HG03139 (cell line): ENCODE measurements at regions not wholly inside any gene's neighbourhood (a gene's known extent, or its start where the extent isn't known, plus 50 kb on each side); places are given as distances from the start of the nearest gene placed in this dataset.

Experiments
- ATAC-seq: cut with Tn5 transposase; IDR thresholded peaks from one replicate; pipeline ENCODE4 v1.9.1; 2021; ENCODE audit not compliant: unreplicated experiment

GRCh38 chr7:50166997-50167965, 74.2 kb upstream of the ZPBP start:
- ATAC-seq = peak; percentile 57

GRCh38 chr7:50164559-50165170, 71.6 kb upstream of the ZPBP start:
- no peak for ATAC-seq

- ATAC-seq = no peak
Measured at GRCh38 chr7:50160206-50160605, 67.2 kb upstream of the ZPBP start.

- ATAC-seq = no peak
Measured at GRCh38 chr7:50159154-50159553, 66.1 kb upstream of the ZPBP start.

- no peak for ATAC-seq
Measured at GRCh38 chr7:50156706-50157105, 63.7 kb upstream of the ZPBP start.

GRCh38 chr7:50156163-50156562, 63.1 kb upstream of the ZPBP start:
- ATAC-seq = no peak

GRCh38 chr7:50155755-50156154, 62.7 kb upstream of the ZPBP start:
- no peak for ATAC-seq

- no peak for ATAC-seq
Measured at GRCh38 chr7:50153995-50154394, 60.9 kb upstream of the ZPBP start.

- ATAC-seq = no peak
Measured at GRCh38 chr7:50153148-50153547, 60.1 kb upstream of the ZPBP start.

GRCh38 chr7:50152486-50152885, 59.4 kb upstream of the ZPBP start:
- ATAC-seq = no peak

GRCh38 chr7:50151661-50152060, 58.6 kb upstream of the ZPBP start:
- ATAC-seq = no peak

GRCh38 chr7:50151001-50151400, 58.0 kb upstream of the ZPBP start:
- no peak for ATAC-seq

DNA sequence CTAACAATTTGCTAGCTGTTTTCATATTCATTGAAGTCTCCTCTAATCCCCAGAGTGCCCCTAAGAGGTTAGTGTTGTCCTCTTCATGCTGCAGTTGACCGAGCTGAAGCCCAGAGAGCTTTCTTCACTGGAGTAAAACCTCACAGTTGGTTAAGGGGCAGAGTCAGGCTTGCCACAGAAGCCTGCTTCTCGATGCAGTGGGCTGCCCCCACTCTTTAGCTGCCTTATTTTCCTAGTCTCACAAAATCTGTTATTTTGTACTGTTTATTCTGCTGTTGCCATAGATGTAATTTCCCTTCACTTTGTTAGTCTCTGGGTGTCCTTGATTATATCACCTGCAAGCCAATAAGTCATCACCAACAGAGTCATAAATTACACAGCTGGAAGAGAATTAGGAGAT, 56.3 kb upstream of the ZPBP start:
- ATAC-seq = no peak

DNA sequence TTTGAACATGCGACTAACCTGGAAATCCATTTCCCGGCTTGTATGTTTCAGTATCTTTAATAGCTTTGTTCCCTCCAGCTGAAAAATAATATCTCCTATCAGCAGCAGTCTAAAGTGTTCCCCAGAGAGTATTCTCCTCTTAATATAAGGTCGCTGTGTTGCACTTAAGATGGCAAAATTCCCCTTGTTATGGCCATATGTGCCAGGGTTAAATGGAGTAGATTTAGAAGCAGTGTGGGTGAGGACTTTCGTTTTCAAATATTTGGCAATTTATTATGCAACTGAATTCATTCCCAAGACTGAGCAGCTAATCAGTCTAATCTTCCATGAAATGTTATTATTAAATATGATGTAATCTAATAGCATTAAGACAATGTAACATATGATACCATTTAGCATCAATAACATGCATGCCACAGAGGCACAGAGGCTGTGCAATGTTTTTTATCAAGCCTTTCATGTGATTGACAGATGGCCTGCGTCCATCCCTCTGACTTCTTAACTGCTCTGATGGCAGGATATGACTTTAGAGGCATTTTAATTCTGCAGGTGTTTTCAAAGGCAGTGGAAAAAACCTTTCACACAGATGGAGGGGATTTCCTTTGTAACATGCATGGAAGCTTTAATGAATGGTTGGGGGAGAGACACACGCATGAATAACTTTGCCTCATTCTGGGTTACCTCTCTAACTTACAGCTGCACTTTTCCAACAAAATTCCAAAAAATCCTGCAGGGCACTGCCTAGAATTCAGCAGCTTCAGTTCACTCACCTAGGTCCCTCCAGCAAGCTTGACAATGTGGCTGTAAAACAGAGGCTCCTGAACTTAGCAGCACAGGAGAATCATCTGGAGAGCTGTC, 55.1 kb upstream of the ZPBP start:
- ATAC-seq = peak; percentile 39

DNA sequence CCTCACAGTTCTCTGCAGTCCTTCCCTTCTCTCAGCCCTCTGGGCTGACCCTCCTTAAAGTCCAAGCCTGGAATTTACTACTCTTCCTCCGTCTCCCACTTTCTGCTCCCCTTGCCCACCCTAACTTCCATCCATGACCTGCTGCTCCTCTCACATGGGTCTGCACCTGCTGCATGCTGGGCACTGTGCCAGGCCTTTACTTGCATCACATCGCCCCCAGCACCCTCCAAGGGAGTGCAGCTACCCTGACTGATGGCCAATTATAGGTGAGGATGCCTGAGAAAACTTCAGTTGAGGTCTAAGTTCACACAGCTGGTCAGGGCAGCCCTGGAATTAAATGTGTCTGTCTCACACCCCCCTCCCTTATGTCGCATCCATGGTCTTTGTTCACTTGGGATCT, 53.6 kb upstream of the ZPBP start:
- no peak for ATAC-seq

- ATAC-seq = peak; percentile 44
Measured at GRCh38 chr7:50145801-50146338, 52.8 kb upstream of the ZPBP start.

- ATAC-seq = no peak
Measured at GRCh38 chr7:50145226-50145625, 52.2 kb upstream of the ZPBP start.
